ENCODE measurements at regions not wholly inside any gene's neighbourhood (a gene's known extent, or its start where the extent isn't known, plus 50 kb on each side); places are given as distances from the start of the nearest gene placed in this dataset.

GRCh38 chr3:76212679-76213078 is 427.3 kb upstream of the ZNF717 start:
- intact Hi-C loops (cut with DNase I) = no loop called here
- Histone ChIP-seq H3K4me1 (no peaks in the 10 kb centered on the region), H3K27me3 (no peaks in the 10 kb centered on the region), H3K9me3 (peaks cover 0 to 6% of the 10 kb centered on the region in 2 donors), H3K4me3 (no peak overlapping the region), H3K36me3 (no peaks in the 10 kb centered on the region), H3K27ac (no peak overlapping the region)
- TF ChIP-seq CTCF (IDR thresholded peaks at IDR 0.05) = no peak
- DNase-seq (ENCODE audit: low spot score in 2 of 2) = no peak

GRCh38 chr3:76222201-76222600 is 436.9 kb upstream of the ZNF717 start:
- H3K27me3 ChIP-seq = no peaks in the 10 kb centered on the region
- no peak for TF ChIP-seq CTCF (IDR thresholded peaks at IDR 0.05)
- no peaks in the 10 kb centered on the region for H3K36me3 ChIP-seq
- H3K27ac ChIP-seq = no peak overlapping the region
- no peaks in the 10 kb centered on the region for H3K9me3 ChIP-seq
- no peak overlapping the region for H3K4me3 ChIP-seq
- no peak for DNase-seq (ENCODE audit: low spot score in 2 of 2)
- no peaks in the 10 kb centered on the region for H3K4me1 ChIP-seq
- intact Hi-C loops (cut with DNase I) = no loop called here

GRCh38 chr3:76231258-76231657 is 445.9 kb upstream of the ZNF717 start:
- Histone ChIP-seq H3K27ac (no peak overlapping the region), H3K4me1 (no peaks in the 10 kb centered on the region), H3K9me3 (no peaks in the 10 kb centered on the region), H3K4me3 (no peak overlapping the region), H3K36me3 (no peaks in the 10 kb centered on the region), H3K27me3 (no peaks in the 10 kb centered on the region)
- no peak for DNase-seq (ENCODE audit: low spot score in 2 of 2)
- no peak for TF ChIP-seq CTCF (IDR thresholded peaks at IDR 0.05)
- intact Hi-C loops (cut with DNase I) = no loop called here

GRCh38 chr3:76242886-76243753 is 457.8 kb upstream of the ZNF717 start:
- H3K4me1 ChIP-seq = no peaks in the 10 kb centered on the region
- H3K27ac ChIP-seq = no peak overlapping the region
- no peaks in the 10 kb centered on the region for H3K9me3 ChIP-seq
- no peaks in the 10 kb centered on the region for H3K36me3 ChIP-seq
- no peak for DNase-seq (ENCODE audit: low spot score in 2 of 2)
- no peak overlapping the region for H3K4me3 ChIP-seq
- no peaks in the 10 kb centered on the region for H3K27me3 ChIP-seq
- TF ChIP-seq CTCF (IDR thresholded peaks at IDR 0.05) = no peak
- intact Hi-C loops (cut with DNase I) = no loop called here

GRCh38 chr3:76245073-76245472 is 459.7 kb upstream of the ZNF717 start:
- H3K36me3 ChIP-seq = no peaks in the 10 kb centered on the region
- DNase-seq (ENCODE audit: low spot score in 2 of 2) = no peak
- H3K4me3 ChIP-seq = no peak overlapping the region
- H3K4me1 ChIP-seq = no peaks in the 10 kb centered on the region
- no peaks in the 10 kb centered on the region for H3K9me3 ChIP-seq
- intact Hi-C loops (cut with DNase I) = no loop called here
- no peak overlapping the region for H3K27ac ChIP-seq
- no peaks in the 10 kb centered on the region for H3K27me3 ChIP-seq
- no peak for TF ChIP-seq CTCF (IDR thresholded peaks at IDR 0.05)

Measured in ascending aorta (tissue), 2 donors.